GM23338 (cell line): ENCODE measurements at regions not wholly inside any gene's neighbourhood (a gene's known extent, or its start where the extent isn't known, plus 50 kb on each side); places are given as distances from the start of the nearest gene placed in this dataset.

Experiments used
- ATAC-seq: fragments of 200-7000 bp; cut with Tn5 transposase; 3 replicates; pipeline ENCODE4 v1.9.1; 2020
- DNase-seq: peaks from one replicate; pipeline ENCODE4 v3.0.0-alpha.2; 2015; ENCODE audit warnings: low spot score
- H2AFZ ChIP-seq: fragments of 200-600 bp; sonication (generic); 2 replicates; pipeline ENCODE4 v1.8.0; 2016; ENCODE audit warnings: antibody characterized with exemption, mild to moderate bottlenecking, moderate library complexity
- H3F3A ChIP-seq: fragments of 200-600 bp; sonication (generic); replicated peaks from 2 replicates; pipeline ENCODE4 v1.8.0; 2017; ENCODE audit warnings: antibody characterized with exemption, mixed run types, low read depth
- H3K27ac ChIP-seq: fragments of 200-600 bp; sonication (generic); 2 replicates; pipeline ENCODE4 v1.6.1; 2016; ENCODE audit warnings: low read depth
- H3K27me3 ChIP-seq: fragments of 200-600 bp; sonication (generic); 2 replicates; pipeline ENCODE4 v1.8.0; 2016; ENCODE audit warnings: mild to moderate bottlenecking, mixed run types, moderate library complexity; ENCODE audit not compliant: insufficient read depth
- H3K36me3 ChIP-seq: fragments of 200-600 bp; sonication (generic); 2 replicates; pipeline ENCODE4 v1.8.0; 2016; ENCODE audit warnings: mild to moderate bottlenecking; ENCODE audit not compliant: insufficient read depth
- H3K4me1 ChIP-seq: fragments of 200-600 bp; sonication (generic); 2 replicates; pipeline ENCODE4 v1.8.0; 2016; ENCODE audit warnings: mild to moderate bottlenecking, moderate library complexity; ENCODE audit not compliant: insufficient read depth
- H3K4me2 ChIP-seq: fragments of 200-600 bp; sonication (generic); 2 replicates; pipeline ENCODE4 v1.7.1; 2017; ENCODE audit warnings: mixed run types
- H3K4me3 ChIP-seq: fragments of 200-600 bp; sonication (generic); 2 replicates; pipeline ENCODE4 v1.6.1; 2016; ENCODE audit warnings: mixed run types
- H3K79me2 ChIP-seq: fragments of 200-600 bp; sonication (generic); replicated peaks from 2 replicates; pipeline ENCODE4 v1.8.0; 2017; ENCODE audit warnings: mild to moderate bottlenecking; ENCODE audit not compliant: insufficient read depth
- H3K9me2 ChIP-seq: fragments of 200-600 bp; sonication (generic); 2 replicates; pipeline ENCODE4 v1.8.0; 2017; ENCODE audit not compliant: insufficient read depth
- H4K20me1 ChIP-seq: fragments of 200-600 bp; sonication (generic); replicated peaks from 2 replicates; pipeline ENCODE4 v1.8.0; 2017; ENCODE audit warnings: mild to moderate bottlenecking; ENCODE audit not compliant: insufficient read depth
- H3K27ac Mint-ChIP-seq: 2 replicates; pipeline ENCODE4 v1.8.0; 2020; ENCODE audit warnings: inconsistent platforms, mild to moderate bottlenecking, moderate library complexity, mixed read lengths
- H3K27me3 Mint-ChIP-seq: 3 replicates; pipeline ENCODE4 v1.8.0; 2022; ENCODE audit warnings: low read depth, mild to moderate bottlenecking, moderate library complexity, mixed read lengths, inconsistent platforms; ENCODE audit not compliant: insufficient read depth, poor library complexity
- H3K36me3 Mint-ChIP-seq: 3 replicates; pipeline ENCODE4 v1.8.0; 2021; ENCODE audit warnings: low read depth, mild to moderate bottlenecking, inconsistent platforms, moderate library complexity, mixed read lengths
- H3K4me1 Mint-ChIP-seq: 3 replicates; pipeline ENCODE4 v1.8.0; 2020; ENCODE audit warnings: mild to moderate bottlenecking, inconsistent platforms, mixed read lengths
- H3K4me3 Mint-ChIP-seq: 3 replicates; pipeline ENCODE4 v1.8.0; 2021; ENCODE audit warnings: moderate library complexity, mild to moderate bottlenecking, inconsistent platforms, mixed read lengths
- H3K9me3 Mint-ChIP-seq: 3 replicates; pipeline ENCODE4 v1.8.0; 2020; ENCODE audit warnings: moderate library complexity, mild to moderate bottlenecking, inconsistent platforms, mixed read lengths
- CREB1 ChIP-seq: fragments of 250-450 bp; sonication (Bioruptor Pico); IDR thresholded peaks from 2 replicates; pipeline ENCODE4 v1.5.0; 2020; ENCODE audit warnings: low read depth, mild to moderate bottlenecking, moderate library complexity
- CTCF ChIP-seq, 2 experiments: fragments of 200-600 bp in 1 of 2; sonication (generic) in 1 of 2; conservative IDR thresholded peaks; 2 replicates each; pipeline versions ENCODE4 v1.5.1 to v1.6.1; 2016 to 2017; ENCODE audit warnings: antibody characterized with exemption in 2 of 2, low read depth in 2 of 2, mild to moderate bottlenecking in 2 of 2, moderate library complexity in 1 of 2
- ETS1 ChIP-seq: IDR thresholded peaks from 2 replicates; pipeline ENCODE4 v1.6.1; 2016; ENCODE audit warnings: antibody characterized with exemption
- EZH2 ChIP-seq: fragments of 200-600 bp; sonication (generic); IDR thresholded peaks from one replicate; pipeline ENCODE4 v1.8.0; 2017; ENCODE audit warnings: antibody characterized with exemption, mild to moderate bottlenecking, low read depth; ENCODE audit not compliant: unreplicated experiment
- EZH2phosphoT487 ChIP-seq: fragments of 200-600 bp; sonication (generic); IDR thresholded peaks from one replicate; pipeline ENCODE4 v1.8.1; 2018; ENCODE audit warnings: antibody characterized with exemption; ENCODE audit not compliant: unreplicated experiment
- JUNB ChIP-seq: IDR thresholded peaks from one replicate; pipeline ENCODE4 v1.6.1; 2016; ENCODE audit warnings: antibody characterized with exemption; ENCODE audit not compliant: unreplicated experiment
- NANOG ChIP-seq: IDR thresholded peaks from 2 replicates; pipeline ENCODE4 v1.6.1; 2016; ENCODE audit warnings: antibody characterized with exemption, borderline replicate concordance
- POLR2AphosphoS5 ChIP-seq: IDR thresholded peaks from 2 replicates; pipeline ENCODE4 v1.6.1; 2016; ENCODE audit warnings: antibody characterized with exemption, low read depth
- REST ChIP-seq: IDR thresholded peaks from one replicate; pipeline ENCODE4 v1.6.1; 2018; ENCODE audit warnings: antibody characterized with exemption; ENCODE audit not compliant: unreplicated experiment
- STAT1 ChIP-seq: IDR thresholded peaks from one replicate; pipeline ENCODE4 v1.6.1; 2016; ENCODE audit warnings: antibody characterized with exemption; ENCODE audit not compliant: unreplicated experiment
- ZNF114 ChIP-seq: fragments of 250-450 bp; sonication (Bioruptor Pico); IDR thresholded peaks from 2 replicates; pipeline ENCODE4 v1.5.0; 2020; ENCODE audit warnings: mild to moderate bottlenecking, moderate library complexity
- ZNF331 ChIP-seq: fragments of 250-450 bp; sonication (Bioruptor Pico); IDR thresholded peaks from 2 replicates; pipeline ENCODE4 v1.5.0; 2020; ENCODE audit warnings: low read depth, mild to moderate bottlenecking, moderate library complexity
- ZNF462 ChIP-seq: fragments of 250-450 bp; sonication (Bioruptor Pico); IDR thresholded peaks from 2 replicates; pipeline ENCODE4 v1.5.0; 2020; ENCODE audit warnings: mild to moderate bottlenecking, moderate library complexity

GRCh38 chr6:53744321-53744720, 50.5 kb upstream of the LRRC1 start:
- H3F3A ChIP-seq: no peaks in the 10 kb centered on the region

More at GRCh38 chr6:53744321-53744720, 50.5 kb upstream of the LRRC1 start:
- Mint-ChIP-seq H3K27ac (no peak overlapping the region), H3K4me3 (no peak overlapping the region), H3K36me3 (peaks cover 4% of the 10 kb centered on the region; the same call in 1 of the 3 replicates), H3K4me1 (peaks cover 15% of the 10 kb centered on the region), H3K27me3 (no peaks in the 10 kb centered on the region), H3K9me3 (no peaks in the 10 kb centered on the region; the same call in 2 of the 3 replicates)
- TF ChIP-seq STAT1 (no peak), REST (no peak), ETS1 (no peak), ZNF114 (no peak), ZNF462 (CRISPR knock-in tag) (no peak), NANOG (no peak), CTCF (conservative IDR thresholded peaks at IDR 0.05; ENCODE audit: low read depth in 2 of 2) (no peak), CREB1 (CRISPR knock-in tag) (no peak), POLR2AphosphoS5 (no peak), EZH2phosphoT487 (no peak), ZNF331 (no peak), EZH2 (no peak), JUNB (no peak)
- Histone ChIP-seq H3K36me3 (no peaks in the 10 kb centered on the region), H2AFZ (no peak overlapping the region), H4K20me1 (no peaks in the 10 kb centered on the region), H3K9me2 (no peaks in the 10 kb centered on the region), H3K27ac (no peak overlapping the region), H3K4me2 (no peak overlapping the region), H3K79me2 (no peaks in the 10 kb centered on the region), H3K4me1 (peaks cover 6% of the 10 kb centered on the region), H3K27me3 (no peaks in the 10 kb centered on the region), H3K4me3 (no peak overlapping the region)
- ATAC-seq (no peak), DNase-seq (no peak)
